T-helper 2 cell (primary cell): ENCODE measurements at regions not wholly inside any gene's neighbourhood (a gene's known extent, or its start where the extent isn't known, plus 50 kb on each side); places are given as distances from the start of the nearest gene placed in this dataset.
"Not testable (repeated sequence)": the region's sequence is repeated elsewhere in the genome, so short reads cannot be mapped to it uniquely, and the experiment has no call there.

ENCODE experiments used
- DNase-seq, 5 experiments: peaks; one replicate each; pipeline versions ENCODE4 v3.0.0 to v3.0.0-alpha.2; 2012 to 2022

DNA sequence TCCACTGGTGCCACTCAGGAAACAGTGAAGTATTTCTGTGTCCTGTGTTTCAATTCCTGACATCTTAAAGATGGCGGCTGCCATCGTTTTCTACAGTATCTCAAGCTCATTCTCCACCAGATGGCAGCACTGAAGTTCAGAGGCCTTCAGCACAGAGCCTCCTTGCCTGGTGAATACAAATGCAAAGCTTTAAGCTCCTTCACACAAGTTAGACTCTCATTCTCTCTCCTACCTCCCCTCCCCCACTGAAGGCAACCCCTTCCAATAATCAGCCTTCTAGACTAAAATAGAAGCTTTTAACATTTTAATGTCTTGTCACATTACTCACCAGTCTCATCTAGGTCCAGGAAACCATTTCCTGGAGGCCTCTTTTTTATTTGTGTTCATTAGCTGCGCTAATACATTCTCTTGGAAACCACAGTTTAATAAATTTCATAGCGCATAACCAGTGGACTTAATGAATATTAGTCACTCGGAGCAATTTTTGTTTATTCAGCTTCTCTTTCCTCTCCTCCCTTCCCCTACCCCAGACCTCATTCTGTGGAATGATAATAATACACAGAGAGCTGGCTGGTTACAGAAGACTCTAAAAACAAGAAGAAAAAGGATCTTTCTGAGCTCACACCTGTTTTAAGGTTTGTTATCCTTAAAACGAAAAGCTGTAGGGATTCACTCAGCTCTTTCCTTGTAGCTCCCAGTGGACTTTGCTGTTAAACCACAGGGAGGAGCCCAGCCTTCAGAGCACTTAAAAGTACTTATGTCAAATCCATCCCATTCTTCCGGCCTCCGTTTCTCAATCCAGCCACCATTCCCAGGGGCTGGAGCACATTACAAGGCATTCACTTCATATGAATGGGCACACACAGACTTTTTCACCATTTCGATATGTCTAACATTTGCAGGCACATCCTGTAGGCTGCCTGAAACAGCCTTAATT, 384.9 kb downstream of the HLX start:
- peak in 1 of 5 experiments; percentile 66 for DNase-seq

- DNase-seq = no peak
Observed at GRCh38 chr1:221264848-221265247, 385.6 kb downstream of the HLX start.

DNA sequence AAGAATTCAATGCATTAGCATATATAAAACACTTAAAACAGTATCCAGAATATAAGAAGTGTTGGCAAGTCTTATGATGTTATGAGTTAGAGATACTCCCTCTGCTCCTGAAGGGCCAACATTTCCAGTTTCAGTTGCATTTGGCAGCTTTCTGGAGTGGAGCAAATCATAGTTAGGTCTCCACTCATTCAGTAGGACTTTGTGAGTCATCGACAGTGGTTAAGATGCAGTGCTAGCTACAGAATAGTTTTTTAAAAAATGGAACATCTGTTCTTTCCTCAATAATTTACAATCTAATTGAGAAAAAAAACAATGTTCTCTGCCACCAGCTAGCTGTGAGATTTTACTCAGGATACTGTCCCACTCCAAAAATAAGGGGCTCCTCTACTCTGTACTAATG, 389.1 kb downstream of the HLX start:
- DNase-seq = no peak

- no peak for DNase-seq
Observed at GRCh38 chr1:221271701-221272100, 392.5 kb downstream of the HLX start.

DNA sequence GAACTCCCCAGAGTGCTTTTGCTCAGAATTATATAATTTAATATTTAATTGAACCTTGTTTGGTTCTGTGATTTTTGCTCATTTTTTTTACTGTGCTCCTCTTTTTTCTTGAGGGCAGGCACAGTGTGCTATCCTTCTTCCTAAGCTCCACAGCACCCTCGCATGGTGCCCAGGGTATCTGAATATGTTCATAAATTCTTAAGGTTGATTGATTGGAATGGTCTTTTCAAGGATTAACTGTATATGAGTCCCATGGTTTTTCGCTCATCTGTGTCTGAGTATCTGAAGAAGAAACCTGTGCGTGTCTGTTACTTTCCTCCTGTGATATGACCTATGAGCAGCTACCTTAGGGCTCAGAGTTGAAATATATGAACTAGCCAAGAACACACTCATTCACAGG, 393.7 kb downstream of the HLX start:
- no peak for DNase-seq

GRCh38 chr1:221274373-221274772, 395.1 kb downstream of the HLX start:
- DNase-seq = no peak

GRCh38 chr1:221276896-221277409, 397.7 kb downstream of the HLX start:
- no peak for DNase-seq

DNA sequence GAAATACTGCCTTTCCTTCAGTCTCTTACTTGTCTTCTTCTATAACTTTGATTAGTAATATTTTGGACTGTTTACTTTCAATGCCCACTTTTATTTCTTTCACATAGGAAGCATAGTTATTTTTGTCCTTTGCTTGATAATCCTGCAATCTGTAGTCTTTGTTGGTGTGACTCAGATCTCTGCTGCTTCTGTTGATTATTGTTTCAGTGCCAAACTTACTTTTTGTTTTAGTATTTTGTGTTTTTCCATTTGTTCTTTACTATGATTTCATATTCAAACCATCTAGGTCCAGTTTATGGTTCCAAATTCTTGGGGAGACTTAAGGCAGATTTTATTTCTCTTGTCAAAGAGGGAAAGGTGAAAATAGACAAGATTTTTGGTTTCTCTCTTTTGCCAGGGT, 399.9 kb downstream of the HLX start:
- no peak for DNase-seq

DNA sequence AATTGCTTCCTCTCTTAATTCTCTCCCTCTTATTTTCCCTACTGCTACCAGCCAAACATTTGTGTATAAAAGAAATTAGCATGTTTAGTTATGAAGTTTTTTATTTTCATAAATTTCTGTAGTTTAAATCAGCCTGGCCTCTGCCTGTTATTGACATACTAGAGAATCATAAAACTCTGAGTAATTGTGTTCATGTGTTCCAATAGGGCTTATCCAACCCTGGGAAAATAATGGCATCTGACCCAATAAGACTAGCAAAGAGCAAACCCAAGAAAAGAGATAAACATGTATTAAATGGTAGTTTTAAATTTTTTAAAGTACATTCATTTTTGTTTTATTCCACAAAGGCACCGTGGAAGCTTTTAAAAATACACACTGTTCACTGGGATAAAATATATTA, 404.3 kb downstream of the HLX start:
- DNase-seq = no peak

GRCh38 chr1:221284028-221284427, 404.8 kb downstream of the HLX start:
- no peak for DNase-seq

DNA sequence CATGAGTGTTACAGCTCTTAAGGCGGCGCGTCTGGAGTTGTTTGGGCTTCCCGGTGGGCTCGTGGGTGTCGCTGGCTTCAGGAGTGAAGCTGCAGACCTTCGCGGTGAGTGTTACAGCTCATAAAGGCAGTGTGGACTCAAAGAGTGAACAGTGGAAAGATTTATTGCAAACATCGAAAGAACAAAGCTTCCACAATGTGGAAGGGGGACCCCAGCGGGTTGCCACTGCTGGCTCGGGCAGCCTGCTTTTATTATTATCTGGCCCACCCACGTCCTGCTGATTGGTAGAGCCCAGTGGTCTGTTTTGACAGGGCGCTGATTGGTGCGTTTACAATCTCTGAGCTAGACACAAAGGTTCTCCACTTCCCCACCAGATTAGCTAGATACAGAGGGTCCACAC, 405.7 kb downstream of the HLX start:
- not testable (repeated sequence) for DNase-seq

- not testable (repeated sequence) for DNase-seq
Observed at GRCh38 chr1:221285458-221286210, 406.4 kb downstream of the HLX start.

GRCh38 chr1:221286399-221286798, 407.2 kb downstream of the HLX start:
- DNase-seq = no peak

DNA sequence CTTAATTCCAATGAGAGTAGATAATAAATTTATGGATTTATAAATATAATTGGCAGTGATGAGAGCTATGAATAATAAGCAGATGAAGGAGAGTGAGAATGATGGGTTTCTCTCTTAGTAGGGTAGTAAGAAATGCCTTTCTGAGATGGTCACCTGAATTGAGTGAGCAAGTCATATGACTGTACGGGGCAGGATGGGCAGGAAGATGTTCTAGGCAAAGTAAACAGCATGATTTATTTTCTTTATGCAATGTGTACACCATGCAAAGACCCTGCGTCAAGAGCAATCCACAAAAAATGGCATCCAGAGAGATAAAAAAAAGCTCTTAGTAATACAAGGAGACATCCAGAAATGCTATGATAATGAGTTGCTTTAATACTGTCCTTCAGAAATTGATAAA, 409.9 kb downstream of the HLX start:
- no peak for DNase-seq

DNA sequence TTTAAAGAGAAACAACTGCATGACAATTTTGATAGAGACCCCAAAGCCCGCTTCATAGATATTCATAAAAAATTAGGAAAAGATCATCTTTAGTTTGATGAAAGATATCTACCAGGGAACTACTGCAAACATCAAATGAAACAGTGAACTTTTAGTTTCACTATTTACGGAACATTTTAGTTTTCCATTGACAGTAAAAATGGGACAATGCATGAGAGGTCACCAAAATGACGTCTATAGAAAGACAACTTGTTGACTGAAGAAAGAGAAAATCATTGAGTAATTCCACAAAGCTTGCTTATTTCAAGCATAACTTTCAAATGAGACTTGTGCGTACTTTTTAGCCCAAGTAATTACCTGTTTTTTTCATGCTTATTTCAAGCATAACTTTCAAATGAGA, 411.4 kb downstream of the HLX start:
- no peak for DNase-seq

GRCh38 chr1:221291113-221291512, 411.9 kb downstream of the HLX start:
- DNase-seq = no peak

- no peak for DNase-seq
Observed at GRCh38 chr1:221292652-221293051, 413.4 kb downstream of the HLX start.

- no peak for DNase-seq
Observed at GRCh38 chr1:221294242-221294641, 415.0 kb downstream of the HLX start.

DNA sequence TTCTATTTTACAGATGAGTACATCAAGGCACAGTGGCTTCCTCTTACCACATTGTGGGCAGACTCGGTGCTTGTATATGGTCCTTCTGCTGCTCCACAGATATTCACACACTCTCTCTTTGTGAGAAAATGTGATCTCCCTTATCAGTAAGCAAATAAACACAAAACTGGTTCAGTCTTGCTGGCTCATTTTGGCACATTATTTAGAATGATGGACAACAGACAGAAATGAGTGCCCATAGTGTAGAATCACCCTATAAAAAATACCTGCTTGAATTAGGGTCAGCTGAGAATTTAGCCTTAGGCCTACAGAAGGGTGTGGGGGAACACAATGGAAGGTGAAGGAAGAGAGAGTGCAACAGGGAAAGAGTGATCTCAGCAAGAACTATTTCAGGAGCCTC, 423.1 kb downstream of the HLX start:
- DNase-seq = no peak

DNA sequence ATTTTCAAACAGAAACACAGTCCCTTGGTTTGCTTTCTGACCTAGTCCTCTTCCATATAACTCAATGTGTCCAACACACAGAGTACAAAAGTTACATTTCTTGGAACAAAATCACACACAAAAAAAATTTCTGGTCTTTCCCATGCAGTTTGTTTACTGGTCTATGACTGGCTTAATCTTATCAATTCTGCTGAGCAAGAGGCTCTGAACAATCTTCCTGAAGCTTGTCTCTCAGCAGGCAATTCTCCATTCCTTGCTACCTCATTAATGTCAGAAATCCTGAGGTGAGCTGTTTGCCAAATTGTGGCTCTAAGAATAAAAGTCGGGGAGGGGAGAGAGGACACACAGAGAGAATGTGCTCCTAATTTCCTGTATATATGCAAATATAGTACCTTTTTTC, 423.6 kb downstream of the HLX start:
- no peak for DNase-seq

DNA sequence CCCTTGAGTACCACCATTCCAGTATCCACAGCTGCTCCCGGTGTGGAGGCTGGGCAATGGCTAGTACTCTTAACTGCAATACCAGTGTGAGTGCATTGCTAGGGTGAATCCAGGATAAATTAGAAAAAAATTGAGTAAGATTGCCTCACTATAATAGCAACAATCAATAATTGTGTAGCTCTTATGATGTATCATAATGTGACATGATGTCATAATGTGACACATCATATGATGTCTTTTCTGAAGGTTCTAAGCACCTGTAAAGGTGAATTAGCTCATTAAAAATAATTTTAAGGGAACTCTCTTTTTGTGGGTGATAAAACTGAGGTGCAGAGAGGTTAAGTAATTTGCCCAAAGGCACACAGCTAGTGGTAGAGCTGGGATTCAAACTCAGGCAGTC, 424.4 kb downstream of the HLX start:
- DNase-seq = no peak

DNA sequence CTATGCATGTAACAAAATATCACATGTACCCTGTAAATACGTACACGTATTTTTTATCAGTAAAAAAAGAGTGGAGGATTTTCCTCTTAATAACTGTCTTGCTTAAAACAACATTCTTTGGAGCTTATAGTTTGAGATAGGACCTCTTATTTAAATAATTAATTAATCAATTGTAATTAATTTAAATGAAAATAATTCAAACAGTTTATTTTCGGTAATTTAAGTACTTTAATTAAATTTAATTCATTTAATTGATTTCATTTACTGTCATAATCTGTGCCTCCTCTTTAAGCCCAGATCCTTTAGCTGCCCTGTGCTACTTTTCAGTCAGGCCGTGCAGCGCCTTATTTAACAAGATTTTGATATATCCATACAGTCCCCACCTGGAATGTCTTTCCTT, 427.0 kb downstream of the HLX start:
- no peak for DNase-seq
